GM19452 (cell line): ENCODE measurements at regions not wholly inside any gene's neighbourhood (a gene's known extent, or its start where the extent isn't known, plus 50 kb on each side); places are given as distances from the start of the nearest gene placed in this dataset.

Experiments used
- ATAC-seq: cut with Tn5 transposase; IDR thresholded peaks from one replicate; pipeline ENCODE4 v1.9.1; 2021; ENCODE audit not compliant: unreplicated experiment

- no peak for ATAC-seq
Observed at GRCh38 chr7:42337225-42337905, 100.4 kb upstream of the GLI3 start.

GRCh38 chr7:42332605-42333222 is 95.7 kb upstream of the GLI3 start:
- no peak for ATAC-seq

GRCh38 chr7:42319631-42320030 is 82.6 kb upstream of the GLI3 start:
- no peak for ATAC-seq

- ATAC-seq: no peak
Observed at GRCh38 chr7:42315631-42316030, 78.6 kb upstream of the GLI3 start.

- no peak for ATAC-seq
Observed at GRCh38 chr7:42315103-42315502, 78.1 kb upstream of the GLI3 start.

DNA sequence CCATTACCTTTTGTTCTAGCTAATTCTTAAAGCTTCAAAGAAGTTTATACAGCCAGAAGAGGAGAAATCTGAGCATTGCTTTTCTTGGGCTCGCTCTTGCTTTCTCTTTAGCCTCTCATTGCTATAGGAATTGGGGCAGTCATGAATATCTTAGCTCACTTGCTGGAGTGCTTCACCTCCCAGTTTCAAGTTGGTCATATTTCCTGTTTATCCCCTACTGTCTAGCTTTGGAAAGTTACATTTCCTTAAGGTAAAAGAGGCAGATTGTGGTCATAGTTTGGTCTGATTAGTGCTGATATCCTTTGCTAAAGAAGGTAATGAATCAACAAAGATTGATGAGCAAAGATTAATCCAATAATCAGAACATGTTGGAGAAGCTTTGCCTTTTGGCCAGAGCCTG is 77.7 kb upstream of the GLI3 start:
- ATAC-seq: no peak

- ATAC-seq: no peak
Observed at GRCh38 chr7:42311195-42311594, 74.2 kb upstream of the GLI3 start.

GRCh38 chr7:42292991-42293521 is 56.0 kb upstream of the GLI3 start:
- ATAC-seq: no peak

GRCh38 chr7:42289473-42289872 is 52.5 kb upstream of the GLI3 start:
- no peak for ATAC-seq
